A549 (cell line): ENCODE measurements at regions not wholly inside any gene's neighbourhood (a gene's known extent, or its start where the extent isn't known, plus 50 kb on each side); places are given as distances from the start of the nearest gene placed in this dataset.

Experiments
- ATAC-seq, 2 experiments: fragments of 200-7000 bp in 1 of 2; fragments of >200 bp in 1 of 2; cut with Nextera tagmentation in 1 of 2; cut with Tn5 transposase in 1 of 2; 3 replicates each; pipeline versions ENCODE4 v1.8.0 to v1.9.1; 2018 to 2020; ENCODE audit warnings: mild to moderate bottlenecking in 1 of 2, moderate library complexity in 1 of 2
- CTCF ChIA-PET: fragments of 300-600 bp; sonication (Branson Sonifier 250); formaldehyde crosslinking; extraction: SDS; loops from one replicate; lab custom pipeline; 2021; ENCODE audit warnings: antibody characterized with exemption, inconsistent platforms; lab: Yijun Ruan, JAX
- POLR2A ChIA-PET: fragments of 350-600 bp; formaldehyde crosslinking; extraction: SDS; loops from one replicate; lab custom pipeline; 2021; ENCODE audit warnings: antibody characterized with exemption, inconsistent platforms; lab: Yijun Ruan, JAX
- DNase-seq, 2 experiments: peaks; one replicate each; pipeline versions ENCODE4 v3.0.0 to v3.0.0-alpha.2; 2011 to 2016; ENCODE audit warnings: low read depth in 1 of 2, low spot score in 1 of 2
- FAIRE-seq: peaks from 2 replicates; lab custom pipeline; 2011; peaks lifted over from hg19 to GRCh38; lab: Jason Lieb, UNC
- H3K27ac ChIP-seq, 2 experiments: fragments of >200 bp; sonication (Bioruptor Twin); formaldehyde crosslinking; 3 replicates each; pipeline ENCODE4 v1.5.1; 2016 to 2017
- H3K4me1 ChIP-seq: fragments of >200 bp; sonication (Bioruptor Twin); formaldehyde crosslinking; 3 replicates; pipeline ENCODE4 v1.6.1; 2016
- H3K4me2 ChIP-seq: fragments of >200 bp; sonication (Bioruptor Twin); formaldehyde crosslinking; 3 replicates; pipeline ENCODE4 v1.6.1; 2016
- H3K4me3 ChIP-seq: fragments of >200 bp; sonication (Bioruptor Twin); formaldehyde crosslinking; 3 replicates; pipeline ENCODE4 v1.5.1; 2016
- H3K9me3 ChIP-seq: fragments of >200 bp; sonication (Bioruptor Twin); formaldehyde crosslinking; 3 replicates; pipeline ENCODE4 v1.6.1; 2016
- BHLHE40 ChIP-seq: IDR thresholded peaks from 2 replicates; pipeline ENCODE4 v1.6.1; 2012; ENCODE audit warnings: low read depth, low read length, inconsistent platforms
- CBX8 ChIP-seq: fragments of 200-600 bp; sonication (generic); IDR thresholded peaks from 2 replicates; pipeline ENCODE4 v1.6.1; 2016
- CEBPB ChIP-seq, 2 experiments: fragments of >200 bp in 1 of 2; sonication (Bioruptor Twin) in 1 of 2; formaldehyde crosslinking in 1 of 2; IDR thresholded peaks; 2 replicates each; pipeline ENCODE4 v1.6.1; 2012 to 2016
- CHD4 ChIP-seq: fragments of 200-600 bp; sonication (generic); IDR thresholded peaks from 2 replicates; pipeline ENCODE4 v1.6.1; 2016; ENCODE audit warnings: antibody characterized with exemption, mild to moderate bottlenecking, borderline replicate concordance
- EHF ChIP-seq: fragments of 250-450 bp; sonication (Bioruptor Pico); IDR thresholded peaks from 2 replicates; pipeline ENCODE4 v1.5.0; 2020; ENCODE audit warnings: mild to moderate bottlenecking
- ESRRA ChIP-seq: fragments of 150-350 bp; IDR thresholded peaks from 2 replicates; pipeline ENCODE4 v1.6.1; 2014; ENCODE audit warnings: mild to moderate bottlenecking, low read length, borderline replicate concordance
- FOSL2 ChIP-seq, 2 experiments: fragments of 450-650 bp in 1 of 2; fragments of >200 bp in 1 of 2; sonication (Bioruptor Twin) in 1 of 2; formaldehyde crosslinking; IDR thresholded peaks; 2 replicates each; pipeline versions ENCODE4 v1.5.0 to v1.6.1; 2016 to 2020; ENCODE audit warnings: mild to moderate bottlenecking in 1 of 2, moderate library complexity in 1 of 2
- HDAC2 ChIP-seq: fragments of 200-600 bp; sonication (generic); IDR thresholded peaks from 2 replicates; pipeline ENCODE4 v1.6.1; 2016
- HOXA7 ChIP-seq: fragments of 250-450 bp; sonication (Bioruptor Pico); IDR thresholded peaks from 2 replicates; pipeline ENCODE4 v1.5.0; 2020; ENCODE audit warnings: mild to moderate bottlenecking, moderate library complexity
- JUNB ChIP-seq: fragments of >200 bp; sonication (Bioruptor Twin); formaldehyde crosslinking; IDR thresholded peaks from 2 replicates; pipeline ENCODE4 v1.6.1; 2016
- KDM1A ChIP-seq: fragments of 200-600 bp; sonication (generic); IDR thresholded peaks from 2 replicates; pipeline ENCODE4 v1.6.1; 2016; ENCODE audit warnings: low read depth, mild to moderate bottlenecking
- KDM5A ChIP-seq: fragments of 200-600 bp; sonication (generic); IDR thresholded peaks from 2 replicates; pipeline ENCODE4 v1.6.1; 2016; ENCODE audit warnings: antibody characterized with exemption, mild to moderate bottlenecking
- MAZ ChIP-seq: fragments of 150-350 bp; IDR thresholded peaks from 2 replicates; pipeline ENCODE4 v1.6.1; 2014; ENCODE audit warnings: antibody characterized with exemption, low read depth, low read length, borderline replicate concordance
- NFE2L2 ChIP-seq: fragments of 150-350 bp; conservative IDR thresholded peaks from 2 replicates; pipeline ENCODE4 v1.6.1; 2014; ENCODE audit warnings: low read length
- PHF8 ChIP-seq: fragments of 200-600 bp; sonication (generic); IDR thresholded peaks from 2 replicates; pipeline ENCODE4 v1.6.1; 2016; ENCODE audit warnings: low read depth, mild to moderate bottlenecking, antibody characterized with exemption, moderate library complexity, borderline replicate concordance
- RARB ChIP-seq: fragments of 250-450 bp; sonication (Bioruptor Pico); IDR thresholded peaks from 2 replicates; pipeline ENCODE4 v1.8.0; 2021; ENCODE audit warnings: mild to moderate bottlenecking, moderate library complexity
- RCOR1 ChIP-seq: fragments of 150-350 bp; IDR thresholded peaks from 2 replicates; pipeline ENCODE4 v1.6.1; 2014; ENCODE audit warnings: antibody characterized with exemption, low read length, low read depth
- RNF2 ChIP-seq: fragments of 200-600 bp; sonication (generic); IDR thresholded peaks from 2 replicates; pipeline ENCODE4 v1.6.1; 2016; ENCODE audit warnings: low read depth, mild to moderate bottlenecking, antibody characterized with exemption, moderate library complexity, borderline replicate concordance
- ZC3H11A ChIP-seq: fragments of 450-650 bp; IDR thresholded peaks from 2 replicates; pipeline ENCODE4 v1.6.1; 2014; ENCODE audit warnings: antibody characterized with exemption, mild to moderate bottlenecking
- ZNF302 ChIP-seq: fragments of 250-450 bp; sonication (Bioruptor Pico); IDR thresholded peaks from 2 replicates; pipeline ENCODE4 v1.9.0; 2021; ENCODE audit warnings: inconsistent platforms, mild to moderate bottlenecking, moderate library complexity
- WGBS: methylation state at CpG from one replicate; pipeline ENCODE4 v1.1.6; 2017; ENCODE audit errors: missing lambda C conversion rate; 5-methylcytosine and 5-hydroxymethylcytosine counted together
- TF ChIP-seq, protein P1 (sequence below): IDR thresholded peaks from 2 replicates; pipeline ENCODE4 v1.6.1; 2012; ENCODE audit warnings: low read depth, borderline replicate concordance
- TF ChIP-seq, protein P2 (sequence below): fragments of 250-450 bp; sonication (Bioruptor Pico); IDR thresholded peaks from 2 replicates; pipeline ENCODE4 v1.5.0; 2021; ENCODE audit warnings: mild to moderate bottlenecking, moderate library complexity, borderline replicate concordance
- TF ChIP-seq, protein P3 (sequence below): fragments of >200 bp; sonication (Bioruptor Twin); formaldehyde crosslinking; IDR thresholded peaks from 2 replicates; pipeline ENCODE4 v1.6.1; 2016

DNA sequence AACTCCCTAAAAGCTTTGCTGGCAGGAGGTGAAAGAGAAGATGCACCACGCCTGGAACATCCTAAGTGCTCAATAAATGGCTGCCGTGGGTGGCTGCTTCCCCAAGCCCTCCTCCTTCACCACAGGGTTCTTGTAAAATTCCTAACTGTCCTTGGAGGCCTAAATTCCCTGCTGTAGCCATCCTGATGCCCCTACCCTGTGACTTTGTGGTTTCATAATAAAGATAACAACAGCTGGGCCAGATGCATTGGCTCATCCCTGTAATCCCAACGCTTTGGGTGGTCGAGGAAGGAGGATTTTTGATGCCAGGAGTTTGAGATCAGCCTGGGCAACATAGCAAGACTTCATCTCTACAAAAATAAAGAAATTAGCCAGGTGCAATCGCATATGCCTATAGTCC lies 341.8 kb downstream of the ANKRD30A start:
- TF ChIP-seq PHF8 (no peak), KDM5A (no peak), JUNB (no peak)
- TF ChIP-seq, protein P1, sequence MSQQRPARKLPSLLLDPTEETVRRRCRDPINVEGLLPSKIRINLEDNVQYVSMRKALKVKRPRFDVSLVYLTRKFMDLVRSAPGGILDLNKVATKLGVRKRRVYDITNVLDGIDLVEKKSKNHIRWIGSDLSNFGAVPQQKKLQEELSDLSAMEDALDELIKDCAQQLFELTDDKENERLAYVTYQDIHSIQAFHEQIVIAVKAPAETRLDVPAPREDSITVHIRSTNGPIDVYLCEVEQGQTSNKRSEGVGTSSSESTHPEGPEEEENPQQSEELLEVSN, result no peak
- CTCF ChIA-PET, result interaction anchor here (0.7 kb wide), 1 partner anchor 170 kb away, joined by 3 read pairs; no protein-coding TSS in a partner anchor
- DNase-seq (no peak), FAIRE-seq (no peak), ATAC-seq (no peak)
- 45% methylated on average over 5 of the region's 5 CpGs for WGBS
- H3K4me1 ChIP-seq, result no peaks in the 10 kb centered on the region
- no peak overlapping the region for H3K27ac ChIP-seq
- POLR2A ChIA-PET, result interaction anchor here (0.7 kb wide), 1 partner anchor 33 kb away, joined by 4 read pairs; no protein-coding TSS in a partner anchor
- H3K9me3 ChIP-seq, result no peaks in the 10 kb centered on the region
- no peak overlapping the region for H3K4me3 ChIP-seq
- H3K4me2 ChIP-seq, result no peak overlapping the region

DNA sequence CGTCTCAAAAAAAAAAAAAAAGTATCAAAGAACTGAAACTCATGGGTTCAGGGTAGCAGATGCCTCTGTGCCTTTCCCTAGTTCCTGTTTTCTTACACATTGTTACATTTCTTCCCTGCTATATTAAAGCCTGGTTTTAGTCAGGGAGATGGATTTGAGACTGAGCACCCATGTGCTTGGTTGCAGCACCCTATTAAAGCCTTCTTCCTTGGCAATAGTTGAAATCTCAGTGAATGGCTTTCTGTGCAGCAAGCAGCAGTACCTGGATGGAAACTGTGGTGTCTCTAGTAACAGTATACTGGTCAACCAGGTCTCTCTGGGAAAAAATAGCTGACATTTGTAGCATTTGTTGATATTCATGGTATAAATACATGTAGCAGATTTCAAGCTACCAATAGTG lies 331.1 kb downstream of the ANKRD30A start:
- CTCF ChIA-PET, result no interaction called here

DNA sequence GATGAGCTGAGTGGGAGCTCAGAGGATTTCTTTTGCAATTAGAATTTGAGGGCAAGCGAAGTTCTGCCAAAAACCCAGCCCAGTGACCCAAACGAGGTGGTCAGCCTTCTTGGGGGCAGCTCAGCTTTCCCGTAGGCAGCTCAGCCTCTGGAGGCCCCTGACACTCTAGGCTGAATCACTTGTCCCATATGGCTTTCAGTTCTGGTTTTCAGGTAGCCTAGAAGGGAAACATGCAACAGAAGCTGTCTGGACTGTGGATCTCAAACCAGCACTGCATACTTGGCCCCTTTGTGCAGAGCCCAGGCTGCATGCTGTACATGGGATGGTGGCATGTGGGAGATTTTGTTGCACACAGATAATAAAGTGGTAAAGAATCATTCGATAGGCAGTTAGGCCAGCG lies 322.8 kb downstream of the ANKRD30A start:
- WGBS, result 27% methylated on average over 5 of the region's 5 CpGs
- Histone ChIP-seq H3K27ac (no peak overlapping the region), H3K4me3 (no peak overlapping the region)
- no peak for TF ChIP-seq KDM1A
- TF ChIP-seq, all 56 proteins: peak for 0
- Histone ChIP-seq H3K9me3 (peaks cover 5% of the 10 kb centered on the region; the same call in 2 of the 3 replicates), H3K4me2 (no peak overlapping the region), H3K4me1 (no peaks in the 10 kb centered on the region)
- DNase-seq (no peak), FAIRE-seq (no peak), ATAC-seq (no peak)
- ChIA-PET POLR2A (no interaction called here), CTCF (no interaction called here)

More for the DNA sequence above, 331.1 kb downstream of the ANKRD30A start:
- H3K4me2 ChIP-seq, result no peak overlapping the region
- TF ChIP-seq FOSL2 (IDR thresholded peaks at IDR 0.05), result no peak
- TF ChIP-seq FOSL2 (CRISPR knock-in tag; IDR thresholded peaks at IDR 0.05), result no peak
- TF ChIP-seq, protein P2, sequence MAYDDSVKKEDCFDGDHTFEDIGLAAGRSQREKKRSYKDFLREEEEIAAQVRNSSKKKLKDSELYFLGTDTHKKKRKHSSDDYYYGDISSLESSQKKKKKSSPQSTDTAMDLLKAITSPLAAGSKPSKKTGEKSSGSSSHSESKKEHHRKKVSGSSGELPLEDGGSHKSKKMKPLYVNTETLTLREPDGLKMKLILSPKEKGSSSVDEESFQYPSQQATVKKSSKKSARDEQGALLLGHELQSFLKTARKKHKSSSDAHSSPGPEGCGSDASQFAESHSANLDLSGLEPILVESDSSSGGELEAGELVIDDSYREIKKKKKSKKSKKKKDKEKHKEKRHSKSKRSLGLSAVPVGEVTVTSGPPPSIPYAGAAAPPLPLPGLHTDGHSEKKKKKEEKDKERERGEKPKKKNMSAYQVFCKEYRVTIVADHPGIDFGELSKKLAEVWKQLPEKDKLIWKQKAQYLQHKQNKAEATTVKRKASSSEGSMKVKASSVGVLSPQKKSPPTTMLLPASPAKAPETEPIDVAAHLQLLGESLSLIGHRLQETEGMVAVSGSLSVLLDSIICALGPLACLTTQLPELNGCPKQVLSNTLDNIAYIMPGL (CRISPR knock-in tag), result no peak
- TF ChIP-seq HDAC2, result no peak
- TF ChIP-seq, protein P3, sequence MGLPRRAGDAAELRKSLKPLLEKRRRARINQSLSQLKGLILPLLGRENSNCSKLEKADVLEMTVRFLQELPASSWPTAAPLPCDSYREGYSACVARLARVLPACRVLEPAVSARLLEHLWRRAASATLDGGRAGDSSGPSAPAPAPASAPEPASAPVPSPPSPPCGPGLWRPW, result no peak
- no peak for TF ChIP-seq BHLHE40
- no peak for TF ChIP-seq CBX8
- TF ChIP-seq HOXA7 (CRISPR knock-in tag), result no peak
- TF ChIP-seq ZNF302 (CRISPR knock-in tag), result no peak
- TF ChIP-seq RNF2, result no peak
- no peak overlapping the region for H3K4me3 ChIP-seq
- 93% methylated on average over 1 of the region's 1 CpG for WGBS
- peaks cover 13% of the 10 kb centered on the region for H3K9me3 ChIP-seq
- DNase-seq, result no peak
- POLR2A ChIA-PET, result no interaction called here
- H3K4me1 ChIP-seq, result no peaks in the 10 kb centered on the region
- no peak overlapping the region for H3K27ac ChIP-seq
- FAIRE-seq, result no peak
- no peak for ATAC-seq

DNA sequence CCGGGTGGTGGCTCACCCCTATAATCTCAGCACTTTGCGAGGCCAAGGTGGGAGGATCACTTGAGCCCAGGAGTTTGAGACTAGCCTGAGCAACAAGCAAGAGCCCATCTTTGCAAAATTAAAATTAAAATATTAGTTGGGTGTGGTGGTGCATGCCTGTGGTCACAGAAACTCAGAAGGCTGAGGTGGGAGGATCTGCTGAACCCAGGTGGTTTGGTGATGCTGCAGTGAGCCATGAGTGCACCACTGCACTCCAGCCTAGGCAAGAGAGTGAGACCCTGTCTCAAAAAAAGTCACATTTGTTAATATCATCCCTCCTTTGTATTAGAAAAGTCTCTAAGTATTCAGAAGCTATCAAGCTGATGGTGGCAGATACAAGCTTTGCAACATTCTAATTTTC lies 317.5 kb downstream of the ANKRD30A start:
- no peak for ATAC-seq
- 0 out of 3 replicates have a peak, but pooled peaks cover 2% of the 10 kb centered on the region for H3K9me3 ChIP-seq
- H3K27ac ChIP-seq, result no peak overlapping the region
- no peak overlapping the region for H3K4me2 ChIP-seq
- WGBS, result 82% methylated on average over 2 of the region's 2 CpGs
- ChIA-PET POLR2A (no interaction called here), CTCF (no interaction called here)
- no peak for FAIRE-seq
- H3K4me1 ChIP-seq, result no peaks in the 10 kb centered on the region
- H3K4me3 ChIP-seq, result no peak overlapping the region
- DNase-seq, result no peak
- TF ChIP-seq ZC3H11A (no peak), CHD4 (no peak), RARB (no peak), BHLHE40 (no peak), RCOR1 (no peak), ESRRA (no peak), KDM5A (no peak), NFE2L2 (no peak), EHF (CRISPR knock-in tag) (no peak), CEBPB (IDR thresholded peaks at IDR 0.05) (no peak), MAZ (no peak), JUNB (no peak), RNF2 (no peak)
